ENCODE measurements at regions not wholly inside any gene's neighbourhood (a gene's known extent, or its start where the extent isn't known, plus 50 kb on each side); places are given as distances from the start of the nearest gene placed in this dataset.

GRCh38 chr6:166085500-166085899 is 82.2 kb downstream of the TBXT start:
- H3K4me1 ChIP-seq (ENCODE audit: control insufficient read depth in 4 of 4, insufficient read depth in 4 of 4, low read length in 3 of 4) = no peaks in the 10 kb centered on the region
- no peak for TF ChIP-seq JUND (IDR thresholded peaks at IDR 0.05)
- no peak for TF ChIP-seq FOXA2 (IDR thresholded peaks at IDR 0.05)
- no peak for TF ChIP-seq GABPA (IDR thresholded peaks at IDR 0.05 in 1 of 2, conservative IDR thresholded peaks at IDR 0.05 in 1 of 2)
- TF ChIP-seq CTCF (IDR thresholded peaks at IDR 0.05; ENCODE audit: low read depth, low read length, missing input control) = no peak
- no peak for TF ChIP-seq ZBTB33 (IDR thresholded peaks at IDR 0.05)
- no peak for TF ChIP-seq REST (IDR thresholded peaks at IDR 0.05)
- no peak for TF ChIP-seq NR2F2 (IDR thresholded peaks at IDR 0.05)
- TF ChIP-seq ATF3 (IDR thresholded peaks at IDR 0.05) = no peak
- TF ChIP-seq TAF1 (conservative IDR thresholded peaks at IDR 0.05) = no peak
- no peak for TF ChIP-seq HNF4G (IDR thresholded peaks at IDR 0.05)
- TF ChIP-seq MAX (IDR thresholded peaks at IDR 0.05) = no peak
- no peak for TF ChIP-seq RAD21 (IDR thresholded peaks at IDR 0.05)
- no peak for TF ChIP-seq FOXA1 (IDR thresholded peaks at IDR 0.05)
- TF ChIP-seq SP1 (IDR thresholded peaks at IDR 0.05) = no peak
- no peak for TF ChIP-seq HNF4A (conservative IDR thresholded peaks at IDR 0.05)
- TF ChIP-seq EGR1 (IDR thresholded peaks at IDR 0.05; ENCODE audit: low read depth in 2 of 2) = no peak
- no peak for TF ChIP-seq RXRA (IDR thresholded peaks at IDR 0.05)
- TF ChIP-seq YY1 (IDR thresholded peaks at IDR 0.05) = no peak
- 55% methylated on average over 2 of the region's 2 CpGs for WGBS

More at GRCh38 chr6:166085500-166085899, 82.2 kb downstream of the TBXT start:
- no peak for DNase-seq (ENCODE audit: low spot score)
- Histone ChIP-seq H3K9ac (ENCODE audit: low read depth in 1 of 2, low read length in 2 of 2) (no peak overlapping the region), H3K9me3 (ENCODE audit: control insufficient read depth in 4 of 4, low read length in 3 of 4) (no peaks in the 10 kb centered on the region), H3K4me3 (ENCODE audit: low read depth in 1 of 3, low read length in 3 of 3) (no peak overlapping the region), H3K36me3 (ENCODE audit: control insufficient read depth in 4 of 4, insufficient read depth in 3 of 4, low read depth in 1 of 4, low read length in 3 of 4) (no peaks in the 10 kb centered on the region), H3K27me3 (ENCODE audit: control insufficient read depth in 4 of 4, insufficient read depth in 4 of 4, low read length in 3 of 4) (peaks cover 0 to 2% (median 0%) of the 10 kb centered on the region in 4 donors), H3K27ac (ENCODE audit: low read depth in 1 of 2, low read length in 2 of 2) (no peak overlapping the region)
